ENCODE measurements at regions not wholly inside any gene's neighbourhood (a gene's known extent, or its start where the extent isn't known, plus 50 kb on each side); places are given as distances from the start of the nearest gene placed in this dataset.

DNA sequence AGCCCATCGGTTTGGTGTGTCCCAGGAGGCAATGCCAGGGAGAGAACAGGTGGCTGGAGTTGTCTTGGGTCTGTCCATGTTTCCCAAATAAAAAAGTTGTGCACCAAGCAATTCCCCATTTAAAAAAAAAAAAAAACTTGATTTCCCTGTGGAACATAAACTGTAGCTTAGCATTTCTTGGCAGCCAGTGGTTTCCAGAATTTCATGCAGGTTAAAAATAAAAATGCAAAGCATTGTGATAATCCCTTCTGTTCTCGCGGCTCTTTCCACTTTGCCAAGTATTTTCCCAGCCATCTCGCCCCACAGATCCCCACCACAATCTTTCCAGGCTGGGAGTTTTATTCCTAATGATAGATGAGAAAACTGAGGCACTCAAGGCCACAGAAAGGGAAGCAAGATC is 51.4 kb upstream of the MSX1 start:
- DNase-seq = no peak

DNA sequence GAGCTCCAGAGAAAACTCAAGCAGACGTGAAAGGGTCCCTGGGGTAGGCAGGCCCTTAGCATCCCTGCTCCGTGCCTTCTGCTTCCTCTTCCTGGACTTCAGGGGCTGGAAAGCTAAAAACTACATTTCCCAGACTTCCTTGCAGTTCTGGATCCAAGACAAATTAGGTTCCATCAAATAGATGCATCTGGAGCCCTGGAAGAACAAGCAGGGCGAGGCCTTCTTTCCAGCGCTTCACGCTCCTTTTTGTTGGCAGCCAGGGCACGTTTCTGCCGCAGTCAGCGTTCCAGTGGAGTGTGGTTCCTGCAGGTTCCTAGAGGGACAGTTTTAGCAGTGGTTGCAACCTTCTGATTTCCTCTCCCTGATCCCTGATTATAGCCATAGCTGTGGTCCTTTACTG is 53.6 kb upstream of the MSX1 start:
- DNase-seq = no peak

- DNase-seq = no peak
Observed at GRCh38 chr4:4803912-4804296, 55.6 kb upstream of the MSX1 start.

- no peak for DNase-seq
Observed at GRCh38 chr4:4803216-4803911, 56.1 kb upstream of the MSX1 start.

GRCh38 chr4:4800646-4801408 is 58.6 kb upstream of the MSX1 start:
- no peak for DNase-seq

- DNase-seq = no peak
Observed at GRCh38 chr4:4794421-4794820, 65.0 kb upstream of the MSX1 start.

- DNase-seq = no peak
Observed at GRCh38 chr4:4792466-4792865, 67.0 kb upstream of the MSX1 start.

- no peak for DNase-seq
Observed at GRCh38 chr4:4791299-4792111, 68.0 kb upstream of the MSX1 start.

GRCh38 chr4:4789462-4789861 is 70.0 kb upstream of the MSX1 start:
- peak in 1 of 3 donors; percentile 10 for DNase-seq

GRCh38 chr4:4788573-4788972 is 70.9 kb upstream of the MSX1 start:
- DNase-seq = no peak

GRCh38 chr4:4787421-4787820 is 72.0 kb upstream of the MSX1 start:
- DNase-seq = peak in 1 of 3 donors; percentile 6

DNA sequence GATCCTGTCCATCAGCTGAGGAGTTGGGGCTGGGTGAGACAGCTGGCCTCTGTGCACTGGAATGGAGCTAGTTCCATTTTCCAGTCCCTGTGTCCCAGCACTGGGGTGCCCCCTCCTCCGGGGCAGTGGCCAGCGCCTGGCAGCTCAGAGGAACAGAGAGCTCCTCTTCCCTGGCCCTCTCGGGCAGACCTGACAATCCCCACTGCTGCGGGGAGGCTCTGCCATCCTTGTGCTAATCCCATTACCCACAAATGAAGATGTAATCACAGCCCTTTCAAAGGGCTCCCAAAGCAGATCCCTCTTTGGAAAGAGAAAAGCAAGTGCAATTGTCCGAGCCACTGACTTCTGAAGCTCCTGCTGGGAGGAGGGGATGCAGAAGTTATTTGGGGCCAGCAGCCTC is 75.1 kb upstream of the MSX1 start:
- DNase-seq = no peak

DNA sequence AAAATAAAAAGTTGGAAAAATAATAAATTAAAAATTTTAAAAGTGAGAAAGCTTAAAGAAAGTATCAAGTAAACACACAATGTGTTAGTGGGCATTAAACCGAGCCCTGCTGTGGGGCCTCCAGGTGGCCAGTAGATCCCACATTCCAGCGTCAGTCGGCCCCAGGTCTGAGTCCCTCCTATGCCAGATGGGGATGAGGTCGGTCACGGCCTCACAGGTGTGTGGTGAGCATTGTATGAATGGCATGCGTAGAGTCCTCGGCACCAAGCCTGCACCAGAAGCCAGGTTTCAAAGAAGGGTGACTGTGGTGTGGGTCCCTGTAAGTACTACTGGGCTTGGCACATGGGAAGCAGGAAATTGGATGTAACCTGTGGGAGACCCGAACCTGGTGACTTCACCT is 75.6 kb upstream of the MSX1 start:
- DNase-seq = no peak

GRCh38 chr4:4782969-4783368 is 76.5 kb upstream of the MSX1 start:
- no peak for DNase-seq

DNA sequence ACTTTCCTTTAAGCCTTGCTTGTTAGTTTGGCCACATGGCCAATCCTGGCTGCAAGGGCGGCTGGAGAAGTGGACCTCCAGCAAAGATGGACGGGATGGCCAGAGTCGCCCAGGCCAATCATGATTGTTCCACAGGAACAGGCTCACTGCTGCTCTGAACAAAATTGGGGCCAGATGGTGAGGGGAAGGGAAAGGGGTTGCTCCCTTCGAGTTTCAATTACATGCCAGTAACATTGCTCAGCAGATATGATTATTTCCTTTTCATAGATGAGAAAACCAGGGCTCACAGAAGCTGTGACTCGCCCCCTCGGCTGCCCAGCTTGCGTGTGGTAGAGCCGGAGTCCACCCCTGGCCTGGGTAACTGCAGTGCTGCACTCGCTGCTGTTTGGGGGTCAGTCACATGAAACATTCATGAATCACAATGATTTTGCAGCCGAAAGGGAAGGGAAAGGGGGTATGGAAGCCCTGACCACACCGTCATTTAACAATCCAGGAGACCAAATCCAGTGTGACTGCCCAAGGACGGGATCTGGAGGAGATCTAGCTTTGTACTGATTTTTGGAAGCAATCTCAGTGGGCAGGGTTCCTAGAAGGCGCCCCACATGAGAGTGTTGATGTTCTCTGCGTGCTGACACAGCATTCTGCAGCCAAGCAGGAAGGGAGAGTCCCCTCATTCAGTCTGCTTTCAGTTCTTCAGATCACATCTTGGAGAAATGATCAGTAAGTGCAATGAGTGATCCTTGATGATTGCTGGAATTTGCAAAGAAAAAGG is 77.3 kb upstream of the MSX1 start:
- no peak for DNase-seq

- DNase-seq = no peak
Observed at GRCh38 chr4:4780729-4781244, 78.7 kb upstream of the MSX1 start.

DNA sequence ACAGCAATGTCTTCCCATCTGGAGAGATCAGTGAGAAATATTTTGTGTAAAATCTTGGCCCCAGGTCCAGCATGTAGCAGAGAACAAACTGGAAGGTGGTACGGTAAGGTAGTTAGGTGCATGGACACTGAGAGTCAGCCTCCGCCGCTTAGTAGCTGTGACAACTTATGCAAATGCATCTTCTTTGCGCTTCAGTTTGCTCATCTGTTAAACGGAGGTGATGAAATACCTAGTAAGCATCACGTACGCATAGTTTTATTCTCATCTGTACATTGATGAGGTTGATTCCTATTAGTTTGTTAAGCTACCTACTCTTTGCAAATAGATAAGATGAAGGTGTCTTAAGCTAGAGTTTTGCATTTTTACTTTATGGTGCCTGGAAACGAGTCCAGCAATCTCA is 80.0 kb upstream of the MSX1 start:
- no peak for DNase-seq

DNA sequence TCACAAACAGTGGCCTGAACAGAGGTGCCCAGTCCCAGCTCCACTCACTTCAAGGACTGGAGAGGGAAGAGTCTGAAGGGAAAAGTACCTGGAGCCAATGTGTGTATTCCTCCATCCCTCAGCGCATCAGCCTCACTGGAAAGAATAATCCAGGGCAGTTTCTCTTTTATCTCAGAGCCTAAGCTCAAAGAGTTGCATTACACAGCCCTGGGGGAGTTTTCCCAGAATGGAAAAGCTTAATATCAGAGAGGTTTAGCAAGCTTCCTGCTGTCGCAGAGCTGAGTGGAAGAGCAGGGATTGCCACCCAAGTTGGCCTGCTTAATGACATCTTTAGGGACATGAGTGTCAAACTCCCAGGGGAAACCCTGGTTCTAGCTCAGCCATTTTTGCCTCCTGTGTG is 80.4 kb upstream of the MSX1 start:
- no peak for DNase-seq

- DNase-seq = no peak
Observed at GRCh38 chr4:4778554-4778953, 80.9 kb upstream of the MSX1 start.

- DNase-seq = no peak
Observed at GRCh38 chr4:4776934-4777333, 82.5 kb upstream of the MSX1 start.

GRCh38 chr4:4776335-4776734 is 83.1 kb upstream of the MSX1 start:
- DNase-seq = no peak

GRCh38 chr4:4775493-4776004 is 83.9 kb upstream of the MSX1 start:
- DNase-seq = no peak

DNA sequence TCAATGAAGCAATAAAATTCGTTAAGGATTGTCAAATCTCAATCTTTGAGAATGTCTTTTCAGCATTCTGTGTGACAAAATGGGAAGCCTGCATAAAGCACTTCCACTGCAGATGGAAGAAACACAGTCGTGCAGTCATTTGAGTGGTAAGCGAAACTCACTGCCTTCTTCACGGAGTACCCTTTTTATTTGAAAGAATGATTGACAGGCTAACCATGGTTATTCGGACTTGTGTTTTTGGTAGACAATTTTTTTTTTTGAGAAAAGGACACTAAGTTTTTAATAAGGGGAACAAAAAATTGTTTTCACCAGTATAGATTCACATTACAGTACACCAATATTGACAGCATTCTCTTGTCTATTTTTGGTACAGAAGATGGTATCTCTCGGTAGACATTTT is 86.9 kb upstream of the MSX1 start:
- no peak for DNase-seq

Measured in suppressor macrophage treated with lipopolysaccharide for 1 hour (primary cell).